HEK293 (cell line): ENCODE measurements at regions not wholly inside any gene's neighbourhood (a gene's known extent, or its start where the extent isn't known, plus 50 kb on each side); places are given as distances from the start of the nearest gene placed in this dataset.

ENCODE experiments used
- CTCF ChIA-PET: fragments of 350-600 bp; formaldehyde crosslinking; extraction: SDS; loops from one replicate; lab custom pipeline; 2021; ENCODE audit warnings: antibody characterized with exemption; lab: Yijun Ruan, JAX
- POLR2A ChIA-PET: fragments of 300-600 bp; formaldehyde crosslinking; extraction: SDS; loops from one replicate; lab custom pipeline; 2020; ENCODE audit warnings: antibody characterized with exemption, inconsistent platforms; lab: Yijun Ruan, JAX
- H3K27ac ChIP-seq: fragments of 200-500 bp; sonication (Bioruptor generic); 2 replicates; pipeline ENCODE4 v1.5.1; 2014; ENCODE audit warnings: low read depth, low read length, control low read depth, inconsistent platforms; ENCODE audit errors: extremely low read depth
- H3K36me3 ChIP-seq, 2 experiments: fragments of 200-500 bp in 1 of 2; sonication (Bioruptor generic) in 1 of 2; 1 replicate in 1 of 2; 2 replicates in 1 of 2; pipeline ENCODE4 v1.5.1; 2014 to 2017; ENCODE audit warnings: inconsistent platforms in 2 of 2, low read length in 2 of 2; ENCODE audit not compliant: control insufficient read depth in 2 of 2, insufficient read depth in 1 of 2
- H3K4me1 ChIP-seq: fragments of 200-500 bp; sonication (Bioruptor generic); 2 replicates; pipeline ENCODE4 v1.5.1; 2014; ENCODE audit warnings: mild to moderate bottlenecking, low read length, inconsistent platforms; ENCODE audit not compliant: control insufficient read depth, insufficient read depth
- H3K4me3 ChIP-seq: 2 replicates; pipeline ENCODE4 v1.5.1; 2011; ENCODE audit warnings: low read depth, mild to moderate bottlenecking, control low read depth, low read length, moderate library complexity
- H3K9me3 ChIP-seq: fragments of 200-500 bp; sonication (Bioruptor generic); 2 replicates; pipeline ENCODE4 v1.5.1; 2014; ENCODE audit warnings: low read depth, low read length, inconsistent platforms; ENCODE audit not compliant: control insufficient read depth, insufficient read depth
- CTCF ChIP-seq: fragments of 450-650 bp; formaldehyde crosslinking; IDR thresholded peaks from 2 replicates; pipeline ENCODE4 v1.5.1; 2016; ENCODE audit warnings: missing biosample characterization, missing genetic modification characterization
- ELK4 ChIP-seq: IDR thresholded peaks from 2 replicates; pipeline ENCODE4 v1.6.1; 2011; ENCODE audit warnings: mild to moderate bottlenecking, low read depth, low read length, borderline replicate concordance
- KLF1 ChIP-seq: fragments of 450-650 bp; formaldehyde crosslinking; IDR thresholded peaks from 2 replicates; pipeline ENCODE4 v1.5.1; 2016; ENCODE audit warnings: missing biosample characterization, missing genetic modification characterization
- OSR2 ChIP-seq: fragments of 450-650 bp; formaldehyde crosslinking; IDR thresholded peaks from 2 replicates; pipeline ENCODE4 v1.5.1; 2016; ENCODE audit warnings: missing biosample characterization, missing genetic modification characterization
- PRDM2 ChIP-seq: fragments of 450-650 bp; formaldehyde crosslinking; IDR thresholded peaks from 2 replicates; pipeline ENCODE4 v1.5.1; 2016; ENCODE audit warnings: missing biosample characterization, missing genetic modification characterization, borderline replicate concordance
- TSHZ1 ChIP-seq: fragments of 450-650 bp; formaldehyde crosslinking; IDR thresholded peaks from 2 replicates; pipeline ENCODE4 v1.5.1; 2016; ENCODE audit warnings: missing biosample characterization, missing genetic modification characterization, borderline replicate concordance
- WT1 ChIP-seq: fragments of 450-650 bp; formaldehyde crosslinking; IDR thresholded peaks from 2 replicates; pipeline ENCODE4 v1.5.1; 2016; ENCODE audit warnings: missing biosample characterization, missing genetic modification characterization
- ZFP69B ChIP-seq: fragments of 450-650 bp; formaldehyde crosslinking; IDR thresholded peaks from 2 replicates; pipeline ENCODE4 v1.5.1; 2016; ENCODE audit warnings: missing biosample characterization, missing genetic modification characterization
- ZNF394 ChIP-seq: fragments of 450-650 bp; formaldehyde crosslinking; IDR thresholded peaks from 2 replicates; pipeline ENCODE4 v1.5.1; 2016; ENCODE audit warnings: missing biosample characterization, missing genetic modification characterization, mild to moderate bottlenecking, moderate library complexity, borderline replicate concordance
- ZNF449 ChIP-seq: fragments of 450-650 bp; formaldehyde crosslinking; IDR thresholded peaks from 2 replicates; pipeline ENCODE4 v1.5.1; 2017; ENCODE audit warnings: missing biosample characterization, mild to moderate bottlenecking, missing genetic modification characterization, moderate library complexity
- ZNF518A ChIP-seq: fragments of 450-650 bp; formaldehyde crosslinking; conservative IDR thresholded peaks from 2 replicates; pipeline ENCODE4 v1.5.1; 2016; ENCODE audit warnings: low read depth, missing biosample characterization, missing genetic modification characterization
- ZNF521 ChIP-seq: fragments of 450-650 bp; formaldehyde crosslinking; IDR thresholded peaks from 2 replicates; pipeline ENCODE4 v1.5.1; 2017; ENCODE audit warnings: missing biosample characterization, mild to moderate bottlenecking, missing genetic modification characterization
- ZSCAN16 ChIP-seq: fragments of 450-650 bp; formaldehyde crosslinking; IDR thresholded peaks from 2 replicates; pipeline ENCODE4 v1.5.1; 2016; ENCODE audit warnings: missing biosample characterization, missing genetic modification characterization

GRCh38 chr13:99909836-99910619, 61.5 kb downstream of the ZIC5 start (continued):
- no peak for TF ChIP-seq ELK4
- no peak for TF ChIP-seq ZNF449 (tag by site-specific recombination)
- TF ChIP-seq ZNF518A (tag by site-specific recombination): no peak
- peak; percentile 7; the same call in 1 of the 2 replicates for TF ChIP-seq ZSCAN16 (tag by site-specific recombination)
- TF ChIP-seq ZNF521 (tag by site-specific recombination): no peak
- peak; percentile 30; the same call in 1 of the 2 replicates for TF ChIP-seq OSR2 (tag by site-specific recombination)
- no peak for TF ChIP-seq ZNF394 (tag by site-specific recombination)

GRCh38 chr13:99909097-99909835, 62.3 kb downstream of the ZIC5 start:
- TF ChIP-seq TSHZ1 (tag by site-specific recombination) (no peak), KLF1 (tag by site-specific recombination) (no peak), ZSCAN16 (tag by site-specific recombination) (0 out of 2 replicates have a peak, but pooled peaks have one; percentile 57), ZFP69B (tag by site-specific recombination) (no peak), WT1 (no peak), CTCF (tag by site-specific recombination) (no peak), PRDM2 (tag by site-specific recombination) (no peak)
- no peak overlapping the region for H3K27ac ChIP-seq
- CTCF ChIA-PET: interaction anchor here (0.8 to 1.5 kb wide), 6 partner anchors 8 to 253 kb away, joined by 3 to 7 read pairs (median 5); no protein-coding TSS in a partner anchor
- no peak overlapping the region for H3K4me3 ChIP-seq
- POLR2A ChIA-PET: no interaction called here
- peaks cover 3% of the 10 kb centered on the region; the same call in 1 of the 2 replicates for H3K4me1 ChIP-seq
- no peaks in the 10 kb centered on the region for H3K36me3 ChIP-seq
- no peaks in the 10 kb centered on the region for H3K9me3 ChIP-seq
